HTR-8/SVneo (cell line): ENCODE measurements at regions not wholly inside any gene's neighbourhood (a gene's known extent, or its start where the extent isn't known, plus 50 kb on each side); places are given as distances from the start of the nearest gene placed in this dataset.
"Not testable (repeated sequence)": the region's sequence is repeated elsewhere in the genome, so short reads cannot be mapped to it uniquely, and the experiment has no call there.

Source experiments
- DNase-seq: peaks from one replicate; pipeline ENCODE4 v3.0.0; 2011; ENCODE audit warnings: low spot score, mixed read lengths; ENCODE audit not compliant: insufficient read length
- FAIRE-seq: peaks from 2 replicates; lab custom pipeline; 2011; peaks lifted over from hg19 to GRCh38; lab: Jason Lieb, UNC

- FAIRE-seq (no peak), DNase-seq (no peak)
These were observed 231.6 kb downstream of the NRIP1 start for GRCh38 chr21:14833241-14833640.

DNA sequence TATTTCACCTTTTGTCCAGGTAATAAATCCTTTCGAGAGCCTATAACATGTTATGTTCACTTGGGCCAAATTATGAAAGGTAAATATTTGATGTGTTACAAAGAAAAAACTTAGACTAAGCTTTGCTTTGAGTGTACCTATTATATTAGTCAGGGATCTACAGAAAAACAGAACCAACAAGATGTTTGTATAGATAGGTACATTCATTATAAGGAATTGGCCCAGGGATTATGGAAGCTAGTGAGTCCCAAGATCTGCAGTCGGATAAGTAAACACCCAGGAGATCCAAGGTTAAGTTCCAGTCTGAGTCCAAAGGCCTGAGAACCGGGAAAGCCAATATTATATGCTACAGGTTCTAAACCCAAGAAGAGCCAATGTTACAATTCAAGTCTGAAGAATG, 234.5 kb downstream of the NRIP1 start:
- DNase-seq = no peak
- no peak for FAIRE-seq

DNA sequence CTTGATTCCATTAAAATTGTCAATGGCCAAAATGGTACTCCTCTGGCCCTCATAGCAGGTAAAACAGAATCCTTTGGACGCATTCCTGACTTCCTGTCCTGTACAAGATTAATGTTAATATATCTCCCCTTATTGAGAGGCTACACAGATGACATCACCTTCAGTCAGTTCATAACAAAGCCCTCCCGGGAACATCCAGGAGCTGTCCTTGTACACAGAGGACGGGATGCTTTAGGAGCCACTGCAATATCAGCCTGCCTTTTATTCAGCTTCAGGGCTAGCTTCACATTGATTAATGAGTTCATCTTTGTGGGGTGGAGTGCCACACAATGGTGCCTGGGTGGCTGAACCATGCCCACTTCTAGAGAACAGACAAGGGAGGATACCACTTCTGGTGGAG, 235.1 kb downstream of the NRIP1 start:
- FAIRE-seq (no peak), DNase-seq (no peak)

DNA sequence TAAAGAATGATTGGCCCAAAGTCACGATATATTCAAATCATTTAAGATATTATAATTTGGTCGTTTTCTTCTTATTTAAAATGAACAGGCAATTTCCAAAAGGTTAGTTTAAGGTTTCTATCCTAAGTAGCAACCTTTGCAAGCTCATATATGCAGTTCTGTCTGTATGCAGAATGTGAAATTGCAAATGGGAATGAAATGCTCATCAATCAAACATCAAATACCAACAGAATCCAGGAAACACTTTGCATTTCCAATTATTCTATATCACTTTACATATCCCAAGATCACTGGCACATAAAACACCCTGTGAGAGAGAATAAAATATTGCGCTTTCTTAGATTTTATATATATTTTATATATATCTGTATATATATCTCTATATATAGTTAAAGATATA, 237.3 kb downstream of the NRIP1 start:
- DNase-seq (no peak), FAIRE-seq (no peak)

GRCh38 chr21:14826630-14827029, 238.2 kb downstream of the NRIP1 start:
- FAIRE-seq = no peak
- no peak for DNase-seq

GRCh38 chr21:14825514-14825974, 239.3 kb downstream of the NRIP1 start:
- FAIRE-seq = no peak
- no peak for DNase-seq

- no peak for FAIRE-seq
- no peak for DNase-seq
These were observed 240.7 kb downstream of the NRIP1 start for GRCh38 chr21:14824126-14824525.

DNA sequence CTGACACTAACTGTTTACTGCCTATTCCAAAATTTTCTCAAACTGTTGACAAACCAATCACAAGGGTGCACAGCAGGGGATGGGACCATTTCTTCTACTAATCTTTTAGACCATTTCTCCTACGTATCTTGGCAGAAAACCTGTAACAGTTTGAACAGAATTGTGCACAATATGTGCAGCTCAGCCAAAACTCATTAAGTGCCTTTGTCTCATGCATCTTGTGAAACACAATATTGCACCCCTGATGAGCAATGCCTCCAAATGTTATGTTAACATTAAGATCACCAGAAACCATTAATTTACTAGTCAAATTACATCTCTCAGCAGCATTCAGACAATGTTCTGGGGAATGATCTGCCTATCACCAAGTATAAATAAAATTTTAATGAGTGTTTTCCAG, 247.5 kb downstream of the NRIP1 start:
- DNase-seq (no peak), FAIRE-seq (no peak)

DNA sequence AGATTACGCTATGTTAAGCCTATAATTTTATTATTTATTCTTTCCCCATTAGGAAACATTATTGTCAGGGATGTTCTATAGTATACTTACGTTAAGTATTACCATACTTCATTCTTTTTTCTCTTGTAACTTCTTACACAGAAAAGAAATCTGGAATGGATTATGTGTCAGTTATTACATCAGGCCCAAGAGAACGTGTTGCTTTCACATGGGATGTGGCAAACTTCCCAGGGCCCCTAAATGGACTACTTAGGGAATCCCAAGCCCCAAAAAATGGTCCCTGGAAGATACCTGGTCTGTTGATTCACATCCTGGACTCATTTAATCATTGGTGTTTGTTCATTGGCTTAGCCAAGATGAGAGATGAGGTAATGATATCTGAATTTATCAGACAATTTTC, 249.8 kb downstream of the NRIP1 start:
- no peak for DNase-seq

GRCh38 chr21:14814282-14814681, 250.5 kb downstream of the NRIP1 start:
- FAIRE-seq = no peak
- DNase-seq = no peak

More for the DNA sequence above, 249.8 kb downstream of the NRIP1 start:
- no peak for FAIRE-seq

GRCh38 chr21:14804170-14804569, 258.1 kb upstream of the SAMSN1 start:
- not testable (repeated sequence) for FAIRE-seq

GRCh38 chr21:14797543-14797942, 251.4 kb upstream of the SAMSN1 start:
- FAIRE-seq = no peak
- no peak for DNase-seq

More at GRCh38 chr21:14804170-14804569, 258.1 kb upstream of the SAMSN1 start:
- DNase-seq = not testable (repeated sequence)

DNA sequence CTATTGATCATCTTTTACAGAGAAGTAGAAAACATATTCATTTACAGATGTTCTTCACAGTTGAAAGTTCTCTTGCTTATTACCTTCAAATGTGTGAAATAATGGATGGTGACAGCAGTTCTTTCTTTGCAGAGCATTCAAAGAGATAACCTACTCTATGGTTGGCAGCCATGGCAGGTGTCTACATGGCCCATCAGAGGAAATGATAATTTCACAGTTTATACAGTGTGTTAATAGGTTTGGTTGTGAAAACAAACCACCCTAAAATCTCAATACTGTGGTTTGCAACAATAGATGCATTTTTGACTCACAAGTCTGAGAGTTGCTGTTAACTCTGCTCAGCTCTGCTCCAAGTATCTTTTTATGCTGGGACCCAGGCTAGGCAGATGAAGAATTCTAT, 241.2 kb upstream of the SAMSN1 start:
- FAIRE-seq (no peak), DNase-seq (no peak)

DNA sequence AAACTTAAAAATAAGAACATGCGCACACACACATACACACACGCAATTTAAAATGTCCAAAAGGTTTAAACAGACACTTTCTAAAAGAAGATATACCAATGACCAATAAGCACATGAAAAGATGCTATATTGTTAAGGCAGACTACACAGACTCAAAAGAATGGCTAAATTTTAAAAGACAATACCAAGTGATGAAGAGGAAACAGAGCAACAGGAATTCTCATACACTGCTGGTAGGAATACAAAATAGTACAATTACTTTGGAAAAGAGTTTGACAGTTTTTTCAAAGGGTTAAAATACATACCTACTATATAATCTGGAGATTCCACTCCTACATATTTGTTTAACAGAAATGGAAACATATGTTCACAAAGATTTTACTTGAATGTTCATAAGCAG, 239.6 kb upstream of the SAMSN1 start:
- no peak for FAIRE-seq

DNA sequence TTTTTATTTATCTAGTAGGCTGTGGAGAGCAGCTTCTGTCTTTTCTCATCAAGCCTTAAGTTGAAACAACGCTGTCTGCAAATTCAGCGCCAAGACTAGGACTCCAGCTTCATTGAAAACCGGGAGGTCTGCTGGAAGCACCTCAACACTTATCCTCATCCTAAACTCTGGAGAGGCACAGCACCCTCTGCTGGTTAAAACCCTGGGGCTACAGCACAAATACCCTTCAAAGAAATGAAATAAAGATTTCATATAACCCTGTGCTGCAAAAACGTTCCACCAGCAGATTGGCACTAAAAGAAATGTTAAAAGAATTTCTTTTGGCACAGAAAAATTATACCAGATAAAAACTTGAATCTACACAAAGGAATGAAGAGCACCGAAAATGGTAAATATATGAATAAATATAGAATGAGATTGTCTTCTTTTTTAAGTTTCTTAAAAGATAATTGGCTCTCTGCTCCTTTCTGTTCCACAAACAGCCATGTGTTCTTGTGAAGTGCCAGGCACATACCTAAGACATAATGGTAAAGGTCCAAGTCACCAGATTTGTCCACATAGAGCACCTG, 227.7 kb upstream of the SAMSN1 start:
- peak; percentile 9 for DNase-seq
- no peak for FAIRE-seq

More for the DNA sequence above, 239.6 kb upstream of the SAMSN1 start:
- no peak for DNase-seq

- no peak for DNase-seq
- no peak for FAIRE-seq
These were observed 225.5 kb upstream of the SAMSN1 start for GRCh38 chr21:14771593-14771992.

- no peak for FAIRE-seq
- no peak for DNase-seq
These were observed 221.9 kb upstream of the SAMSN1 start for GRCh38 chr21:14768042-14768441.

GRCh38 chr21:14767192-14767852, 221.2 kb upstream of the SAMSN1 start:
- no peak for FAIRE-seq
- no peak for DNase-seq

GRCh38 chr21:14766241-14766640, 220.1 kb upstream of the SAMSN1 start:
- no peak for DNase-seq
- FAIRE-seq = no peak

- FAIRE-seq (no peak), DNase-seq (no peak)
These were observed 217.6 kb upstream of the SAMSN1 start for GRCh38 chr21:14763695-14764064.

- DNase-seq (no peak), FAIRE-seq (no peak)
These were observed 216.9 kb upstream of the SAMSN1 start for GRCh38 chr21:14762734-14763694.
